ENCODE measurements at regions not wholly inside any gene's neighbourhood (a gene's known extent, or its start where the extent isn't known, plus 50 kb on each side); places are given as distances from the start of the nearest gene placed in this dataset.

DNA sequence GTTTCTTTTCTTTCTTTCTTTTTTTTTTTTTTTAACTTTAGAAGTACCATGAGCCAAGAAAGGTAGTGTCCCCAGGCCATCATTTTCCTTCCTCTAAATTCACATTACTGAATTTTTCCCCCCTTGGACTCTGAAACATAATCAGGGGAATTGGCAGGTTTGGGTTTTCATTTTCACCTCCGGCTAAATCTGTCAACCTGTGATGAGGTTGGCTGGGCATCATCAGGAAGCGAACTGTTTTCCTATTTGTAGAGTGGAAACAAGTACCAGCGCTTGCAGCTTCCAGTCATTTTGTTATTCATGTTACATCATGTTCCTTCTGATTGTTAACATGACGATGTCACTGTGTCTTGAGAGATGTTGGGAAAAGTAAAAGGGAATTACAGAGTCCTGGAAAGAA is 641.9 kb upstream of the RBFOX1 start:
- TF ChIP-seq, protein P1, sequence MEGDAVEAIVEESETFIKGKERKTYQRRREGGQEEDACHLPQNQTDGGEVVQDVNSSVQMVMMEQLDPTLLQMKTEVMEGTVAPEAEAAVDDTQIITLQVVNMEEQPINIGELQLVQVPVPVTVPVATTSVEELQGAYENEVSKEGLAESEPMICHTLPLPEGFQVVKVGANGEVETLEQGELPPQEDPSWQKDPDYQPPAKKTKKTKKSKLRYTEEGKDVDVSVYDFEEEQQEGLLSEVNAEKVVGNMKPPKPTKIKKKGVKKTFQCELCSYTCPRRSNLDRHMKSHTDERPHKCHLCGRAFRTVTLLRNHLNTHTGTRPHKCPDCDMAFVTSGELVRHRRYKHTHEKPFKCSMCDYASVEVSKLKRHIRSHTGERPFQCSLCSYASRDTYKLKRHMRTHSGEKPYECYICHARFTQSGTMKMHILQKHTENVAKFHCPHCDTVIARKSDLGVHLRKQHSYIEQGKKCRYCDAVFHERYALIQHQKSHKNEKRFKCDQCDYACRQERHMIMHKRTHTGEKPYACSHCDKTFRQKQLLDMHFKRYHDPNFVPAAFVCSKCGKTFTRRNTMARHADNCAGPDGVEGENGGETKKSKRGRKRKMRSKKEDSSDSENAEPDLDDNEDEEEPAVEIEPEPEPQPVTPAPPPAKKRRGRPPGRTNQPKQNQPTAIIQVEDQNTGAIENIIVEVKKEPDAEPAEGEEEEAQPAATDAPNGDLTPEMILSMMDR (IDR thresholded peaks at IDR 0.05), result no peak
- TF ChIP-seq POLR2A (IDR thresholded peaks at IDR 0.05), result no peak
